ENCODE measurements at regions not wholly inside any gene's neighbourhood (a gene's known extent, or its start where the extent isn't known, plus 50 kb on each side); places are given as distances from the start of the nearest gene placed in this dataset.
"Not testable (repeated sequence)": the region's sequence is repeated elsewhere in the genome, so short reads cannot be mapped to it uniquely, and the experiment has no call there.

- Mint-ChIP-seq H3K4me3 (no peak overlapping the region), H3K27me3 (ENCODE audit: low read depth) (peaks cover 2% of the 10 kb centered on the region), H3K36me3 (ENCODE audit: low read depth) (no peaks in the 10 kb centered on the region), H3K4me1 (ENCODE audit: low read depth) (no peaks in the 10 kb centered on the region), H3K9me3 (ENCODE audit: insufficient read depth) (no peaks in the 10 kb centered on the region), H3K27ac (no peak overlapping the region)
- CTCF ChIA-PET, result interaction anchor here (1.3 kb wide), 1 partner anchor 134 kb away, joined by 3 read pairs; no protein-coding TSS in a partner anchor
- no peak for DNase-seq
- POLR2A ChIA-PET, result no interaction called here
- no peak for ATAC-seq
Measured at GRCh38 chr17:30580916-30581315, 103.7 kb downstream of the GOSR1 start.

DNA sequence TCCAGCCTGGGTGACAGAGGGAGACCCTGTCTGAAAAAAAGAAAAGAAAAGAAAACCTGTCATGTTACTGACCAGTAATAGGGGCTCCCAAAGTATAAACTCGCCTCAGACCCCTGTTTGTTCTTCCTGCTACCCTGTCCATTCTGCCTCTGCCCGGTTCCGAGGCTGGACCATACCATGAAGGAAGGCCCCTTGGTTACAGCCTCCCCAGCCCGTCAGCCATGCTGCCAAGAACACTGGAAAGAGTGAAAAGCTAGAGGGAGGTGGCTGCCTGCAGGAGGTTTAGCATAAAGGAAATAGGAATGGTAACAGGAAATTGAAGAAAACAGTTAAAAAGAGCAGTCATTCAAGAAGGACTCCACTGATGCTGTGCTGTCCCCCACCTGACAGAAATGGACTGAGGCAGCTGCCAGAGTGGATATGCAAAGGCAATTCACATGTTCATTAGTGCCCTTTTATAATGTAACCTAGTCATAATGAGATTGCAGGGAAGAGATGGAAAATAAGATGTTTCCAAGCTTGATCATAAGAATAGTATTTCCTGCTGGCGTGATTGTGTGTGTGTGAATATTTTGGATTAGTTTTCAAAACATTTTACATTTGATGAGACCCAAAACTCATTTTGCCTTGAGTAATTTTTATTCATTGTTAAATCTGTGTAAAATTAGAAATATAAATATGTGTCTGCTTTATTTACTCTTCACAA lies 102.6 kb downstream of the GOSR1 start:
- H3K9me3 Mint-ChIP-seq (ENCODE audit: insufficient read depth), result no peaks in the 10 kb centered on the region
- H3K27me3 Mint-ChIP-seq (ENCODE audit: low read depth), result peaks cover 2% of the 10 kb centered on the region
- H3K4me3 Mint-ChIP-seq, result no peak overlapping the region
- no peaks in the 10 kb centered on the region for H3K36me3 Mint-ChIP-seq (ENCODE audit: low read depth)
- no peaks in the 10 kb centered on the region for H3K4me1 Mint-ChIP-seq (ENCODE audit: low read depth)
- ATAC-seq (no peak), DNase-seq (no peak)
- CTCF ChIA-PET, result no interaction called here
- POLR2A ChIA-PET, result no interaction called here
- H3K27ac Mint-ChIP-seq, result no peak overlapping the region

DNA sequence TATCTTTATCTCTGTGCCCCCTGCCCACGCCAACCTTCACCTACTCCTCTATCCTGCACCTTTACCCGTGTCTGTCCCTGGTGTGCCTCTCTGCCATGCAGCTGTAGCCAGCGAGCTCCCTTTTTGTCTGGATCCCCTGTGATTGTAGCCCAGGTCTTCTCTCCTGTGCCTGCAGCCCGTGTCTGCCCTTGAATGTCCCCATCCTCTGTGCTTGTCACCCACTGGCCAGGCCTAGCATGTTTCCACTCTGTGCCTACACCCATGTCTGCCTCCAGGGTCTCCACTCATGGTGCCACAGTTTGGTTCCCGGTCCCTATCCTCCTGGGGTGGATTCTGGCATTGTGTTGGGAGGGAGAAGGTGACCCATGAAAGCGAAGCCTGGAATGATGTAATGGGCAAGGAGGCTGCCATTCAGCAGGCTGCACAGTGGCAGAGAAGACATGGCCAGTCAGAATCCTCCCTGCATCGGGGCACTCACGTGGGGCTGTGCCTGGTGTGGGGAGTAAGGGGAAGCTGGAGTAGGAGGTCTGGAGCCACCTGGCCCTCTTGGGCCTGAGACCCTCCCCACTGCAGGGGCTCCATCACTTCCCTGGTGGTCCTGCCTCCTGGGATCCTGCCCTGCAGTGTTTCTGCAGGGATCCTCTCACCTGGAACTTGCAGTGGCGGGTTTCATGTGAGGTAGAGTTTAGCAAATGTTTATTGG lies 101.0 kb downstream of the GOSR1 start:
- ATAC-seq; H3K4me1 Mint-ChIP-seq (ENCODE audit: low read depth); H3K27ac Mint-ChIP-seq; H3K9me3 Mint-ChIP-seq (ENCODE audit: insufficient read depth); H3K27me3 Mint-ChIP-seq (ENCODE audit: low read depth); DNase-seq; H3K4me3 Mint-ChIP-seq; POLR2A ChIA-PET; H3K36me3 Mint-ChIP-seq (ENCODE audit: low read depth); CTCF ChIA-PET: not testable (repeated sequence)

All from activated CD8-positive, alpha-beta T cell treated with anti-CD3 and anti-CD28 coated beads, Interleukin-2, amount 10 ng/mL, durations not matched to agents 7 days and 5 days (primary cell).